RPMI8226 (cell line): ENCODE measurements at regions not wholly inside any gene's neighbourhood (a gene's known extent, or its start where the extent isn't known, plus 50 kb on each side); places are given as distances from the start of the nearest gene placed in this dataset.

Experiments
- DNase-seq: peaks from one replicate; pipeline ENCODE4 v3.0.0-alpha.2; 2015

- no peak for DNase-seq
These were observed 96.2 kb upstream of the VGLL2 start for GRCh38 chr6:117169064-117169665.

- no peak for DNase-seq
These were observed 95.5 kb upstream of the VGLL2 start for GRCh38 chr6:117169781-117170281.

GRCh38 chr6:117174835-117175360 is 90.5 kb upstream of the VGLL2 start:
- no peak for DNase-seq

GRCh38 chr6:117188627-117189201 is 76.6 kb upstream of the VGLL2 start:
- peak; percentile 13 for DNase-seq

GRCh38 chr6:117191009-117191408 is 74.3 kb upstream of the VGLL2 start:
- DNase-seq, result no peak

GRCh38 chr6:117191448-117191847 is 73.9 kb upstream of the VGLL2 start:
- no peak for DNase-seq

GRCh38 chr6:117194271-117194670 is 71.1 kb upstream of the VGLL2 start:
- DNase-seq, result no peak

GRCh38 chr6:117194978-117195377 is 70.4 kb upstream of the VGLL2 start:
- no peak for DNase-seq

- no peak for DNase-seq
These were observed 69.6 kb upstream of the VGLL2 start for GRCh38 chr6:117195728-117196127.

- DNase-seq, result no peak
These were observed 65.3 kb upstream of the VGLL2 start for GRCh38 chr6:117200067-117200466.

- DNase-seq, result no peak
These were observed 60.5 kb upstream of the VGLL2 start for GRCh38 chr6:117204903-117205302.

GRCh38 chr6:117205876-117206275 is 59.5 kb upstream of the VGLL2 start:
- DNase-seq, result no peak

GRCh38 chr6:117206522-117206921 is 58.8 kb upstream of the VGLL2 start:
- DNase-seq, result no peak

GRCh38 chr6:117206944-117207687 is 58.2 kb upstream of the VGLL2 start:
- DNase-seq, result no peak

- DNase-seq, result no peak
These were observed 55.1 kb upstream of the VGLL2 start for GRCh38 chr6:117210279-117210678.

GRCh38 chr6:117215353-117216090 is 49.8 kb upstream of the VGLL2 start:
- DNase-seq, result no peak
